GM12878 (cell line): ENCODE measurements at regions not wholly inside any gene's neighbourhood (a gene's known extent, or its start where the extent isn't known, plus 50 kb on each side); places are given as distances from the start of the nearest gene placed in this dataset.

Source experiments
- ATAC-seq: fragments of 200-7000 bp; cut with Tn5 transposase; 3 replicates; pipeline ENCODE4 v1.9.1; 2020; ENCODE audit warnings: mild to moderate bottlenecking, moderate library complexity
- BruUV-seq: library from RNA; stranded (reverse); fragments of 400-500 nt; replicated peaks from 2 replicates; lab custom pipeline; 2021; lab: Mats Ljungman, UMichigan
- CTCF ChIA-PET: fragments of 300-600 bp; sonication (Branson Sonifier 250); formaldehyde crosslinking; extraction: SDS; loops from one replicate; lab custom pipeline; 2021; ENCODE audit warnings: inconsistent platforms; lab: Yijun Ruan, JAX
- POLR2A ChIA-PET: fragments of 350-600 bp; formaldehyde crosslinking; extraction: SDS; loops from one replicate; lab custom pipeline; 2021; ENCODE audit warnings: inconsistent platforms; lab: Charles Lee
- RAD21 ChIA-PET: fragments of 300-600 bp; sonication (Branson Sonifier 250); formaldehyde crosslinking; loops from one replicate; lab custom pipeline; 2023; ENCODE audit warnings: antibody characterized with exemption; ENCODE audit not compliant: unreplicated experiment; lab: Charles Lee
- SMC1A ChIA-PET: fragments of 300-600 bp; sonication (Branson Sonifier 250); formaldehyde crosslinking; loops from one replicate; lab custom pipeline; 2023; ENCODE audit not compliant: unreplicated experiment, uncharacterized antibody; lab: Charles Lee
- DNase-seq: peaks from one replicate; pipeline ENCODE4 v3.0.0-alpha.2; 2011; ENCODE audit warnings: low read depth, low spot score
- FAIRE-seq: peaks from 3 replicates; lab custom pipeline; 2011; peaks lifted over from hg19 to GRCh38; lab: Jason Lieb, UNC
- H2AFZ ChIP-seq: 2 replicates; pipeline ENCODE4 v1.6.0; 2011; ENCODE audit warnings: low read depth, low read length, control low read depth; ENCODE audit not compliant: control insufficient read depth
- H3K27ac ChIP-seq: 2 replicates; pipeline ENCODE4 v1.5.1; 2011; ENCODE audit warnings: control low read depth; ENCODE audit not compliant: control insufficient read depth, insufficient read depth
- H3K27me3 ChIP-seq, 2 experiments: replicated peaks in 1 of 2; 2 replicates each; pipeline versions ENCODE4 v1.6.0 to v1.6.1; 2011; ENCODE audit warnings: low read length in 1 of 2; ENCODE audit not compliant: control insufficient read depth in 2 of 2, insufficient read depth in 2 of 2
- H3K36me3 ChIP-seq, 2 experiments: 2 replicates each; pipeline ENCODE4 v1.5.1; 2011; ENCODE audit warnings: low read length in 1 of 2; ENCODE audit not compliant: control insufficient read depth in 2 of 2, insufficient read depth in 2 of 2
- H3K4me1 ChIP-seq: 2 replicates; pipeline ENCODE4 v1.6.1; 2011; ENCODE audit warnings: mild to moderate bottlenecking, low read length, moderate library complexity, mixed read lengths; ENCODE audit not compliant: control insufficient read depth, insufficient read depth
- H3K4me2 ChIP-seq: 2 replicates; pipeline ENCODE4 v1.6.0; 2011; ENCODE audit warnings: control low read depth; ENCODE audit not compliant: control insufficient read depth, insufficient read depth
- H3K4me3 ChIP-seq: fragments of 200-600 bp; sonication (generic); 2 replicates; pipeline ENCODE4 v1.5.1; 2016
- H3K79me2 ChIP-seq: 2 replicates; pipeline ENCODE4 v1.6.0; 2011; ENCODE audit warnings: low read length; ENCODE audit not compliant: control insufficient read depth, insufficient read depth
- H3K9ac ChIP-seq: 2 replicates; pipeline ENCODE4 v1.8.0; 2011; ENCODE audit warnings: low read length, control low read depth, mixed read lengths; ENCODE audit not compliant: control insufficient read depth, insufficient read depth
- H3K9me3 ChIP-seq: replicated peaks from 3 replicates; pipeline ENCODE4 v1.5.1; 2011; ENCODE audit warnings: mild to moderate bottlenecking, low read length; ENCODE audit not compliant: control insufficient read depth, insufficient read depth
- H4K20me1 ChIP-seq: 2 replicates; pipeline ENCODE4 v1.6.0; 2011; ENCODE audit not compliant: control insufficient read depth, insufficient read depth
- ATF2 ChIP-seq: IDR thresholded peaks from 2 replicates; pipeline ENCODE4 v1.6.1; 2012; ENCODE audit warnings: low read length, inconsistent platforms
- BACH1 ChIP-seq: fragments of 450-650 bp; IDR thresholded peaks from 2 replicates; pipeline ENCODE4 v1.6.1; 2017; ENCODE audit warnings: mild to moderate bottlenecking, borderline replicate concordance
- CBFB ChIP-seq: IDR thresholded peaks from 2 replicates; pipeline ENCODE4 v1.6.1; 2016; ENCODE audit warnings: antibody characterized with exemption, low read depth
- CBX3 ChIP-seq: fragments of 200-600 bp; sonication (generic); IDR thresholded peaks from 2 replicates; pipeline ENCODE4 v1.6.1; 2016; ENCODE audit warnings: low read depth, borderline replicate concordance
- DPF2 ChIP-seq: fragments of 450-650 bp; IDR thresholded peaks from 2 replicates; pipeline ENCODE4 v1.6.1; 2017; ENCODE audit warnings: mild to moderate bottlenecking
- HDAC2 ChIP-seq: fragments of 200-600 bp; sonication (generic); IDR thresholded peaks from 2 replicates; pipeline ENCODE4 v1.6.1; 2017
- IKZF1 ChIP-seq: fragments of 450-650 bp; conservative IDR thresholded peaks from 2 replicates; pipeline ENCODE4 v1.6.1; 2017; ENCODE audit warnings: antibody characterized with exemption, mild to moderate bottlenecking
- LARP7 ChIP-seq: fragments of 450-650 bp; IDR thresholded peaks from 2 replicates; pipeline ENCODE4 v1.6.1; 2017; ENCODE audit warnings: mild to moderate bottlenecking
- NBN ChIP-seq: fragments of 450-650 bp; IDR thresholded peaks from 2 replicates; pipeline ENCODE4 v1.6.1; 2016
- RAD51 ChIP-seq: fragments of 450-650 bp; IDR thresholded peaks from 2 replicates; pipeline ENCODE4 v1.6.1; 2016; ENCODE audit warnings: moderate library complexity, mild to moderate bottlenecking, inconsistent platforms
- RELA ChIP-seq: fragments of 450-650 bp; IDR thresholded peaks from 2 replicates; pipeline ENCODE4 v1.8.0; 2014; ENCODE audit warnings: borderline replicate concordance; ENCODE audit not compliant: partially characterized antibody
- SMARCA5 ChIP-seq: fragments of 450-650 bp; IDR thresholded peaks from 2 replicates; pipeline ENCODE4 v1.6.1; 2017; ENCODE audit warnings: mild to moderate bottlenecking
- SREBF1 ChIP-seq: IDR thresholded peaks from 2 replicates; pipeline ENCODE4 v1.6.1; 2012; ENCODE audit warnings: mild to moderate bottlenecking, low read length
- STAT1 ChIP-seq: fragments of 450-650 bp; conservative IDR thresholded peaks from 2 replicates; pipeline ENCODE4 v1.6.1; 2014; ENCODE audit warnings: antibody characterized with exemption, mild to moderate bottlenecking
- TBL1XR1 ChIP-seq: IDR thresholded peaks from 2 replicates; pipeline ENCODE4 v1.6.1; 2012; ENCODE audit warnings: low read depth, low read length, improper control_type of control experiment
- ZNF687 ChIP-seq: fragments of 450-650 bp; IDR thresholded peaks from 2 replicates; pipeline ENCODE4 v1.6.1; 2017; ENCODE audit warnings: mild to moderate bottlenecking, moderate library complexity
- WGBS: methylation state at CpG from one replicate; pipeline ENCODE4 v1.1.6; 2016; ENCODE audit warnings: low lambda C conversion rate; ENCODE audit not compliant: insufficient replicate concordance, insufficient coverage; ENCODE audit errors: missing lambda C conversion rate; 5-methylcytosine and 5-hydroxymethylcytosine counted together
- in situ Hi-C: fragments of 300-500 bp; cut with MboI; formaldehyde crosslinking; loops from 9 replicates; pipeline ENCODE4 v1.14.3; 2018; ENCODE audit warnings: mixed read lengths
- intact Hi-C: fragments of 100-400 bp; cut with micrococcal nuclease; formaldehyde crosslinking; loops from one replicate; pipeline ENCODE4 v1.14.2; 2022; ENCODE audit not compliant: unreplicated experiment
- TF ChIP-seq, protein P1 (sequence below): fragments of 450-650 bp; IDR thresholded peaks from 2 replicates; pipeline ENCODE4 v1.6.1; 2017; ENCODE audit warnings: mild to moderate bottlenecking
- TF ChIP-seq, protein P2 (sequence below): IDR thresholded peaks from 2 replicates; pipeline ENCODE4 v1.6.1; 2012; ENCODE audit warnings: mild to moderate bottlenecking, low read depth, low read length

- Histone ChIP-seq H3K9ac (no peak overlapping the region), H3K4me1 (no peaks in the 10 kb centered on the region), H3K4me2 (no peak overlapping the region), H3K9me3 (no peaks in the 10 kb centered on the region), H3K79me2 (no peaks in the 10 kb centered on the region), H2AFZ (no peak overlapping the region), H3K36me3 (no peaks in the 10 kb centered on the region), H3K4me3 (no peak overlapping the region), H3K27me3 (no peaks in the 10 kb centered on the region), H4K20me1 (no peaks in the 10 kb centered on the region), H3K27ac (no peak overlapping the region)
- no TSS peak for BruUV-seq
- intact Hi-C loops, result no loop called here
- CTCF ChIA-PET, result no interaction called here
- DNase-seq (no peak), ATAC-seq (no peak), FAIRE-seq (no peak)
- in situ Hi-C loops, result no loop called here
- RAD21 ChIA-PET, result no interaction called here
- SMC1A ChIA-PET, result no interaction called here
- TF ChIP-seq CBFB (no peak), SREBF1 (no peak), HDAC2 (no peak), CBX3 (no peak), DPF2 (no peak), STAT1 (no peak), TBL1XR1 (no peak), ZNF687 (no peak), NBN (no peak), ATF2 (no peak), SMARCA5 (no peak), RAD51 (no peak), BACH1 (no peak), RELA (no peak), IKZF1 (no peak), LARP7 (no peak)
- TF ChIP-seq, protein P1, sequence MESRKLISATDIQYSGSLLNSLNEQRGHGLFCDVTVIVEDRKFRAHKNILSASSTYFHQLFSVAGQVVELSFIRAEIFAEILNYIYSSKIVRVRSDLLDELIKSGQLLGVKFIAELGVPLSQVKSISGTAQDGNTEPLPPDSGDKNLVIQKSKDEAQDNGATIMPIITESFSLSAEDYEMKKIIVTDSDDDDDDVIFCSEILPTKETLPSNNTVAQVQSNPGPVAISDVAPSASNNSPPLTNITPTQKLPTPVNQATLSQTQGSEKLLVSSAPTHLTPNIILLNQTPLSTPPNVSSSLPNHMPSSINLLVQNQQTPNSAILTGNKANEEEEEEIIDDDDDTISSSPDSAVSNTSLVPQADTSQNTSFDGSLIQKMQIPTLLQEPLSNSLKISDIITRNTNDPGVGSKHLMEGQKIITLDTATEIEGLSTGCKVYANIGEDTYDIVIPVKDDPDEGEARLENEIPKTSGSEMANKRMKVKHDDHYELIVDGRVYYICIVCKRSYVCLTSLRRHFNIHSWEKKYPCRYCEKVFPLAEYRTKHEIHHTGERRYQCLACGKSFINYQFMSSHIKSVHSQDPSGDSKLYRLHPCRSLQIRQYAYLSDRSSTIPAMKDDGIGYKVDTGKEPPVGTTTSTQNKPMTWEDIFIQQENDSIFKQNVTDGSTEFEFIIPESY, result no peak
- TF ChIP-seq, protein P2, sequence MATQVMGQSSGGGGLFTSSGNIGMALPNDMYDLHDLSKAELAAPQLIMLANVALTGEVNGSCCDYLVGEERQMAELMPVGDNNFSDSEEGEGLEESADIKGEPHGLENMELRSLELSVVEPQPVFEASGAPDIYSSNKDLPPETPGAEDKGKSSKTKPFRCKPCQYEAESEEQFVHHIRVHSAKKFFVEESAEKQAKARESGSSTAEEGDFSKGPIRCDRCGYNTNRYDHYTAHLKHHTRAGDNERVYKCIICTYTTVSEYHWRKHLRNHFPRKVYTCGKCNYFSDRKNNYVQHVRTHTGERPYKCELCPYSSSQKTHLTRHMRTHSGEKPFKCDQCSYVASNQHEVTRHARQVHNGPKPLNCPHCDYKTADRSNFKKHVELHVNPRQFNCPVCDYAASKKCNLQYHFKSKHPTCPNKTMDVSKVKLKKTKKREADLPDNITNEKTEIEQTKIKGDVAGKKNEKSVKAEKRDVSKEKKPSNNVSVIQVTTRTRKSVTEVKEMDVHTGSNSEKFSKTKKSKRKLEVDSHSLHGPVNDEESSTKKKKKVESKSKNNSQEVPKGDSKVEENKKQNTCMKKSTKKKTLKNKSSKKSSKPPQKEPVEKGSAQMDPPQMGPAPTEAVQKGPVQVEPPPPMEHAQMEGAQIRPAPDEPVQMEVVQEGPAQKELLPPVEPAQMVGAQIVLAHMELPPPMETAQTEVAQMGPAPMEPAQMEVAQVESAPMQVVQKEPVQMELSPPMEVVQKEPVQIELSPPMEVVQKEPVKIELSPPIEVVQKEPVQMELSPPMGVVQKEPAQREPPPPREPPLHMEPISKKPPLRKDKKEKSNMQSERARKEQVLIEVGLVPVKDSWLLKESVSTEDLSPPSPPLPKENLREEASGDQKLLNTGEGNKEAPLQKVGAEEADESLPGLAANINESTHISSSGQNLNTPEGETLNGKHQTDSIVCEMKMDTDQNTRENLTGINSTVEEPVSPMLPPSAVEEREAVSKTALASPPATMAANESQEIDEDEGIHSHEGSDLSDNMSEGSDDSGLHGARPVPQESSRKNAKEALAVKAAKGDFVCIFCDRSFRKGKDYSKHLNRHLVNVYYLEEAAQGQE, result no peak
- WGBS, result 0% methylated on average over 3 of the region's 3 CpGs
- POLR2A ChIA-PET, result no interaction called here
Measured at GRCh38 chr1:60678391-60678790, 404.0 kb upstream of the NFIA start.
